Fibroblast of peridontal ligament (primary cell): ENCODE measurements at regions not wholly inside any gene's neighbourhood (a gene's known extent, or its start where the extent isn't known, plus 50 kb on each side); places are given as distances from the start of the nearest gene placed in this dataset.

Experiments
- DNase-seq: peaks from one replicate; pipeline ENCODE4 v3.0.0-alpha.2; 2010; ENCODE audit errors: extremely low read depth

DNA sequence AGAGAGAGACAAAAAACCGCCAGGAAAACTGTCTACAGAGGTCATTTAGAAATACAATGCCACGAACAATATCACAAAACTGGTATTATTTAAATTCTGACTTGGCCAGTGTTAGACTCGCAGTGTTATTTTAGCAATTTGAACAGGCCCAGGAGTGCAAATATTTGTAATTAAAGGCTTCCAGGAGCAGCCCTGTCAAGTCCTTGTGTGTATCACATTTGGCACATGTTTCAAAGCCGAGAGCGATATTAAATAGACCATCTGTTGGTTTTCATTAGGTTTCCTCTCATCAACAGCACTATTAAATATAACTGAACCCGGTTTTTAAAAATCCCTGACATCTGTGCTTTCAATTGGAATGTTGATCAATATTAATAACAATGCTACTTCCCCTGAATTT is 656.9 kb downstream of the TSN start:
- no peak for DNase-seq

DNA sequence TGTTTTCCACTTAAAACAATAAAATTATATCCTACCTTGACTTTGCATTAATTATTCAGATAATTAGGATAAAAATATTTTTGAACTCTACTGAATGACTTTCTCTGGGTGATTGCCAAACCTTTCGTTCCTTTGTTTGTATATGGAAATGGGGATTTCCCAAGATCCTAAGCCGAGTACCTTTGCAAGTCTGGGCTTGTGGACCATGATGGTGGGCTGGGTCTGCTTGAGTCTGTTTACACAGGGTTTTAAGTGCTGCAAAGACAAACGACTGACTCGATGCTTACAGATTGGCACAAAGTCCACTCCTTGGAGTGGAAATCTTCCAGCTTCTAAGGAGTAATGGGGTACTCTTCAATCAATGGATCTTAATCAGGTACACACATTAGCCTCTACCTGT is 659.5 kb downstream of the TSN start:
- DNase-seq: no peak

DNA sequence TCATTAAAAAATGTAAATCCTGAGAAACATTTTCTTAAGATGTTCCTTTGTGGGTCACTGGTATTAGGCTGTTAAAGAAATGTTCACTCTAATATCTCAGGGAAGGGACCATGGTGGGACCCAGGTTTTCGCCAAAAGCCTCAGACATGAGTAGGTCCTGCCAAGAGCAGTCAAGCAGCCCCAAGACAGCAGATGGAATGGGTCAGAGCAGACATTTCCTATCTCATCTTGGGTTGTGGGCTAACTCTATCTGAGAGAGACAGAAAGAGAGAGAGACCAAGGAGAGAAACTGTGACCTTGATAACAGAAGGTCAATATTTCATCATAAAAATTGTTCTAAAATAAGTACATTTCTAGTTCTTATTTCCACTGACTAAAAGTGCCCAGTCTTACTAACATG is 661.7 kb downstream of the TSN start:
- DNase-seq: no peak

GRCh38 chr2:122421775-122422174 is 666.3 kb downstream of the TSN start:
- DNase-seq: no peak

DNA sequence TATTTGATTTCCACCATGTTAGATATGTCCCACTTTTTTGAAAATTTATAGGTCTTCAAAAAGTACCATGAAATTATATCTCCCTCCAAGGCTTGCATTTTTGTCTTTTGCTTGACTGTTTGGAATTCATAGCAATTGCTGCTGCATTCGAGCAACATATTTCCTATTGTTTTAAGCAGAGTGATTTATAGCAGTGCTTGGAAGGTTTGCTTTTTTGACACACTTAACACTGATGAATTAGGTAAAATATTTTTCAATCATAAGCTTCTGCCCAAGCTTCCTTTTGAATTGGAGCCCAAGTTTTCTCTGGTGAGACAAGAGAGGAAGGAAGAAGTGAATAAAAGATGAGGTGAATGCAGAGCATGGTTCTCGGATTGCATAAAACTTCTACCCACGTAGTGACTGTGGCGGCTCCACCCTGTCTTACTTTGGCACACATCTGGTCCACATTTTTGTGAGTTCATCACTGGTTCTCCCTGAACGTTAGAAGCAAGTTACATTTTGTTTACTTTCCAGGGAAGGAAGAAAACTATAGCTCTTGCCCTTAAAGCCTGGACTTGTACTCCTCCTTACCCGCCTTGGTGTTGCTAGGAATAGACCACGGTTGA is 667.0 kb downstream of the TSN start:
- no peak for DNase-seq

DNA sequence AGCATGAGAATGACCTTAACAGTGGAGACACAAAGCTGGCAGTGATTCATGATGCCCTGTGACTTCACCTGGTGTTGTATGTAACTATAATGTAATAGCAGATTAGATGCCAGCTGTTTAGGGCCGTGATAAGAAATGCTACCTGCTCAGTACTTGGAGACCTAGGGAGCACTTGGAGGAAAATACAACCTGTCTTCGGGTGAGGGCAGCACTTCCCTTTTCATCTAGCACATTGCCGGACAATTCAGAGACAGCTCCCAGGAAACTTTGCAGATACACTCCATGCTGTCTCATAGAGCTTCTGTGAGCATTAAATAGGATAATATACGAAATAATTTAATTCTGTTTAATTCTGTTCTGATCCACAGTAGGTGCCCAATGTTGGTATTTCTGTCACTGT is 668.5 kb downstream of the TSN start:
- no peak for DNase-seq

GRCh38 chr2:122433123-122433754 is 677.8 kb downstream of the TSN start:
- no peak for DNase-seq

GRCh38 chr2:122445003-122445402 is 689.6 kb downstream of the TSN start:
- no peak for DNase-seq

DNA sequence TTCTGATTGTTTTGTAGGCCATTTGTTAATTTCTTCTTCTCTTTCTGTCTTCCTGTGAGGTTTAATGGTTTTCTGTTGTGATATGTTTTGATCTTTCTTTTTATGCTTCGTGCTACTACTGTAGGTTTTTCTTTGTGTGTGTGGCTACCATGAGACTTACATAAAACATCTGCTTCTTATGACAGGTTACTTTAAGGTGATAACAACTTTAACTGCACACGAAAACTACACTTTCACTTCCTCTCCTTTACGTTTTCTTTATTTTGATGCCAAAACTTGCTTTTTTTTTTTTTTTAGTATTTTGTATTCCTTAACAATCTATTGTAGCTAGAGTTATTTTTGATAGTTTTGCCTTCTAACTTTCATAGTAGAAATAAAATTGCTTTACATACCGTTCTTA is 691.3 kb downstream of the TSN start:
- no peak for DNase-seq

DNA sequence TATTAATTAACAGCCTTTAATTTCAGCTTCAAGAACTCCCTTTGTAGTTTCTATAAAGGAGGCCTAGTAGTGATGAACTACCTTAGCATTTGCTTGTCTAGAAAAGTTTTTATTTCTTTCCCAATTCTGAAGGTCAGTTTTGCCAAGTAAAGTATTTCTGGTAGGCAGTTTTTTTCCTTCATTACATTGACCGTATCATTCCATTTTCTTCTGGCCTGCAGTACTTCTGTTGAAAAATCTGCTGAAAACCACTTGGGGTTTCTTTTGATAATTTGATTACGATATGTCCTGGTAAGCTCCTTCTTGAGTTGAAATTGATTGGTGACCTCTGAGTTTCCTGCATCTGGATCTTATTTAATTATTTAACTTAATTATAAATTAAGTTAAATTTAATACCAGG is 691.8 kb downstream of the TSN start:
- no peak for DNase-seq

DNA sequence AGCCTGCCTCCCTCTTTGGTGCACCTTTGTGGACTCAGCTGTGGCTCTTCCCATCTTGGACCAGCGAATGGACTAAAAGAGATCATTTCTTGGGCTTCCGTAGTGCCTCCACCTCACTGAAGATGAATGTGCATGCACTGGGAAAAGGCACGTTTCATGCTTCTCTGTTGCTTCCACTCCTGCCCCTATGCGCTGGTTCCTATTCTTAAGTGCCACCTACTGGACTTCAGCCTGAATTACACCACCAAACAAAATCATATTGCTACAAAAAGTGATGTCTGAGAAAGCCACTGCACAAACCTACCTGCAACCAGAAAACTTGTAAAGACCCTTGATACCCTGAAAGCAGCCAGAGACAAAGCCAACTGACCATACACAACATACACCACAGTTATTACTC is 695.6 kb downstream of the TSN start:
- no peak for DNase-seq

GRCh38 chr2:122451697-122452096 is 696.2 kb downstream of the TSN start:
- DNase-seq: no peak

- DNase-seq: no peak
Observed at GRCh38 chr2:122469147-122469546, 713.7 kb downstream of the TSN start.

DNA sequence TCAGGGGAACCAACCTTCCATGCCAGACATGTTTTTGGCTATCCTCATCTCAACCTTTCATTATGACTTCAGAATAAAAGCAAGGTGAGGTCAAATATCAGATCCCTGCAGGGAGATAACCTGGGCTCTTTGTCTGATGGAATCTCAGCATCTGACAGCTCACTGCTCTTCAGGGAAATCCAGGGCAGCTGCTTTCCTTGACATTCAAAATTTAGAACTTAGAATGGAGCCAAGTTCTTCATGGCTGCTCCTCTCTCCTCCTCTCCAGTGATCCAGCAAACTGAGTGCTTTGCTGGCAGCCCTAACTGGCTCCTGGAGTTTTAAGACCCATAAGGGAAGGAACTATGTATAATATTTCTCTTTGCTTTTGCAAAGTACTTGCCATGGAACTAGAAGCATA is 716.3 kb downstream of the TSN start:
- DNase-seq: no peak

DNA sequence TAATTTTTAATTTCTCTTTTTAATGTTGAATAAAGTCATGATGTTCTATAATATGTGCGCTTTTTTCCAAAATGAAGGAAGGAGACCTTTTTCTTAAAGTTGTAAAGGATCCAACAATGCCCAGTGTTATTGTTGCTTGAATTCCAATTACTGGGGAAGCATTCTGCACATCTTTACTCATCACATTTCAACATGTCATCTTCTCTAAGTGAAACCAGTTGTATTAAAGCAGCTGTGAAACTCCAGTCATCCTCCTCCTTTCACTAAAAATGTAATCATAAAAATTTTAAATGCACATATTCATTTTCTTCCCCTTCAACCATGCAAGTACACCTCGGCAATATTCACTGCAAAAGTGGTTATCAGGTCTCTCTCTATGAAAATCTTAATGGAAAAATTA is 722.7 kb downstream of the TSN start:
- DNase-seq: peak; percentile 1

DNA sequence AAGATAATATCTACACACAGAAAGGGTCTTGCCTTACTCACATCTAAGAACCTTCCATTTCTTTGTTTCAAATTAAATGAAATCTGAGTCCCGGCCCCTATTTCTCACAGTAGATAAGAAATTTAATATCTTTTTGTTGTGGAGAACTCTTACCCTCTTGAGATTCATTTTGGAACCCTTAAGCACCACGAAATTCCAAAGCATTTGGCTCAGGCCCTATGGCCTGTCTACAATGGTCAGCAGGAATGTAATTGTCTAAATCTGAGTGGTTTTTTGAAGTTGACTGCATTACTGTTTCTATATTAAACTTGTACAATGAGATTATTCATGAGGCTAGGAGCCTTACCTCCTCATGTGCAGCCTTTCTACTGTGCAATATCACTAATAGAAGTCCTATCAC is 723.3 kb downstream of the TSN start:
- peak; percentile 2 for DNase-seq

GRCh38 chr2:122480501-122481243 is 725.2 kb downstream of the TSN start:
- no peak for DNase-seq

- DNase-seq: no peak
Observed at GRCh38 chr2:122481244-122481622, 725.8 kb downstream of the TSN start.

GRCh38 chr2:122481717-122482116 is 726.3 kb downstream of the TSN start:
- DNase-seq: no peak

- DNase-seq: no peak
Observed at GRCh38 chr2:122486086-122486485, 730.6 kb downstream of the TSN start.

GRCh38 chr2:122486705-122487415 is 731.4 kb downstream of the TSN start:
- no peak for DNase-seq

GRCh38 chr2:122491011-122491410 is 735.6 kb downstream of the TSN start:
- DNase-seq: no peak
